ENCODE measurements at regions not wholly inside any gene's neighbourhood (a gene's known extent, or its start where the extent isn't known, plus 50 kb on each side); places are given as distances from the start of the nearest gene placed in this dataset.

- TF ChIP-seq CTCF (IDR thresholded peaks at IDR 0.05; ENCODE audit: borderline replicate concordance, extremely low read depth, low read length, poor library complexity, severe bottlenecking) (no peak), EZH2 (IDR thresholded peaks at IDR 0.05; ENCODE audit: borderline replicate concordance, low read depth, low read length, severe bottlenecking) (no peak)
Measured at GRCh38 chr5:153367466-153367865, 123.0 kb upstream of the GRIA1 start.

Data from DND-41 (cell line).